HCT116 (cell line): ENCODE measurements at regions not wholly inside any gene's neighbourhood (a gene's known extent, or its start where the extent isn't known, plus 50 kb on each side); places are given as distances from the start of the nearest gene placed in this dataset.

Experiments used
- CTCF ChIP-seq, 3 experiments: fragments of 200-600 bp in 1 of 3; sonication (generic) in 1 of 3; IDR thresholded peaks in 2 of 3; conservative IDR thresholded peaks in 1 of 3; 2 replicates each; pipeline ENCODE4 v1.5.1; 2012 to 2017; ENCODE audit warnings: low read depth in 2 of 3, low read length in 2 of 3, antibody characterized with exemption in 1 of 3, borderline replicate concordance in 1 of 3, control low read depth in 1 of 3, mild to moderate bottlenecking in 1 of 3, mixed read lengths in 1 of 3, mixed run types in 1 of 3, moderate library complexity in 1 of 3; ENCODE audit not compliant: insufficient read depth in 1 of 3
- ELF1 ChIP-seq: IDR thresholded peaks from 2 replicates; pipeline ENCODE4 v1.6.1; 2012; ENCODE audit warnings: low read depth, borderline replicate concordance
- EZH2 ChIP-seq: fragments of 200-600 bp; sonication (generic); IDR thresholded peaks from 2 replicates; pipeline ENCODE4 v1.6.1; 2017; ENCODE audit warnings: antibody characterized with exemption, mixed run types
- FOSL1 ChIP-seq: IDR thresholded peaks from 2 replicates; pipeline ENCODE4 v1.6.1; 2012; ENCODE audit warnings: low read depth
- POLR2A ChIP-seq: IDR thresholded peaks from 2 replicates; pipeline ENCODE4 v1.7.0; 2011; ENCODE audit warnings: borderline replicate concordance; ENCODE audit not compliant: insufficient read depth, insufficient read length; ENCODE audit errors: extremely low read depth
- POLR2AphosphoS5 ChIP-seq: IDR thresholded peaks from 2 replicates; pipeline ENCODE4 v1.6.1; 2011; ENCODE audit warnings: mild to moderate bottlenecking, low read depth, low read length, moderate library complexity
- RAD21 ChIP-seq: IDR thresholded peaks from 2 replicates; pipeline ENCODE4 v1.6.1; 2012; ENCODE audit warnings: low read depth, mild to moderate bottlenecking
- SP1 ChIP-seq: IDR thresholded peaks from 2 replicates; pipeline ENCODE4 v1.6.1; 2012; ENCODE audit warnings: low read depth
- TF ChIP-seq, protein P1 (sequence below): IDR thresholded peaks from 2 replicates; pipeline ENCODE4 v1.6.1; 2011; ENCODE audit warnings: mild to moderate bottlenecking, low read length, moderate library complexity; ENCODE audit not compliant: insufficient replicate concordance; ENCODE audit errors: extremely low read depth
- TF ChIP-seq, protein P2 (sequence below): IDR thresholded peaks from 2 replicates; pipeline ENCODE4 v1.6.1; 2012

GRCh38 chr1:221521686-221522085, 220.2 kb downstream of the DUSP10 start:
- no peak for TF ChIP-seq POLR2AphosphoS5
- TF ChIP-seq RAD21 = no peak
- TF ChIP-seq CTCF (IDR thresholded peaks at IDR 0.05 in 2 of 3, conservative IDR thresholded peaks at IDR 0.05 in 1 of 3; ENCODE audit: borderline replicate concordance in 1 of 3, insufficient read depth in 1 of 3, low read depth in 2 of 3, low read length in 2 of 3) = no peak
- no peak for TF ChIP-seq ELF1
- no peak for TF ChIP-seq EZH2
- TF ChIP-seq POLR2A = no peak
- TF ChIP-seq, protein P1, sequence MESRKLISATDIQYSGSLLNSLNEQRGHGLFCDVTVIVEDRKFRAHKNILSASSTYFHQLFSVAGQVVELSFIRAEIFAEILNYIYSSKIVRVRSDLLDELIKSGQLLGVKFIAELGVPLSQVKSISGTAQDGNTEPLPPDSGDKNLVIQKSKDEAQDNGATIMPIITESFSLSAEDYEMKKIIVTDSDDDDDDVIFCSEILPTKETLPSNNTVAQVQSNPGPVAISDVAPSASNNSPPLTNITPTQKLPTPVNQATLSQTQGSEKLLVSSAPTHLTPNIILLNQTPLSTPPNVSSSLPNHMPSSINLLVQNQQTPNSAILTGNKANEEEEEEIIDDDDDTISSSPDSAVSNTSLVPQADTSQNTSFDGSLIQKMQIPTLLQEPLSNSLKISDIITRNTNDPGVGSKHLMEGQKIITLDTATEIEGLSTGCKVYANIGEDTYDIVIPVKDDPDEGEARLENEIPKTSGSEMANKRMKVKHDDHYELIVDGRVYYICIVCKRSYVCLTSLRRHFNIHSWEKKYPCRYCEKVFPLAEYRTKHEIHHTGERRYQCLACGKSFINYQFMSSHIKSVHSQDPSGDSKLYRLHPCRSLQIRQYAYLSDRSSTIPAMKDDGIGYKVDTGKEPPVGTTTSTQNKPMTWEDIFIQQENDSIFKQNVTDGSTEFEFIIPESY = no peak
- TF ChIP-seq FOSL1 = no peak
- TF ChIP-seq SP1 = no peak
- TF ChIP-seq, protein P2, sequence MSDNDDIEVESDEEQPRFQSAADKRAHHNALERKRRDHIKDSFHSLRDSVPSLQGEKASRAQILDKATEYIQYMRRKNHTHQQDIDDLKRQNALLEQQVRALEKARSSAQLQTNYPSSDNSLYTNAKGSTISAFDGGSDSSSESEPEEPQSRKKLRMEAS = no peak
